B cell (primary cell): ENCODE measurements at regions not wholly inside any gene's neighbourhood (a gene's known extent, or its start where the extent isn't known, plus 50 kb on each side); places are given as distances from the start of the nearest gene placed in this dataset.
"Not testable (repeated sequence)": the region's sequence is repeated elsewhere in the genome, so short reads cannot be mapped to it uniquely, and the experiment has no call there.

Experiments
- ATAC-seq: fragments of 200-7000 bp; cut with Tn5 transposase; one replicate; pipeline ENCODE4 v1.10.0; 2021; ENCODE audit warnings: low read depth, mild to moderate bottlenecking, moderate number of reproducible peaks, moderate library complexity
- CTCF ChIA-PET: fragments of 350-600 bp; sonication (Branson Sonifier 250); formaldehyde crosslinking; loops from one replicate; lab custom pipeline; 2021; ENCODE audit warnings: antibody characterized with exemption, inconsistent platforms; lab: Charles Lee
- POLR2A ChIA-PET: fragments of 350-600 bp; sonication (Branson Sonifier 250); formaldehyde crosslinking; loops from one replicate; lab custom pipeline; 2021; ENCODE audit warnings: antibody characterized with exemption; lab: Charles Lee
- DNase-seq: peaks from one replicate; pipeline ENCODE4 v3.0.0; 2013
- H2AFZ ChIP-seq: 2 replicates; pipeline ENCODE4 v1.6.1; 2012; ENCODE audit warnings: mild to moderate bottlenecking, low read depth, low read length; ENCODE audit not compliant: insufficient read depth, poor library complexity, severe bottlenecking
- H3K27ac ChIP-seq, 2 donors: 1 replicate in 1 of 2; 2 replicates in 1 of 2; pipeline ENCODE4 v1.5.1; 2012 to 2013; ENCODE audit warnings: low read length in 2 of 2, mild to moderate bottlenecking in 2 of 2, moderate library complexity in 1 of 2
- H3K27me3 ChIP-seq, 4 experiments: fragments of 200-600 bp in 1 of 4; sonication (generic) in 1 of 4; replicated peaks in 1 of 4; 1 replicate in 2 of 4; 2 replicates in 2 of 4; pipeline versions ENCODE4 v1.6.1 to v1.7.0; 2013 to 2016; ENCODE audit warnings: low read length in 3 of 4, mild to moderate bottlenecking in 2 of 4, mixed read lengths in 1 of 4, moderate library complexity in 1 of 4; ENCODE audit not compliant: insufficient read depth in 4 of 4, control insufficient read depth in 3 of 4; ENCODE audit errors: control extremely low read depth in 1 of 4
- H3K36me3 ChIP-seq, 2 experiments: replicated peaks in 1 of 2; 1 replicate in 1 of 2; 2 replicates in 1 of 2; pipeline versions ENCODE4 v1.6.1 to v1.7.1; 2013; ENCODE audit warnings: low read length in 1 of 2; ENCODE audit not compliant: insufficient read depth in 2 of 2, control insufficient read depth in 1 of 2; ENCODE audit errors: control extremely low read depth in 1 of 2, extremely low read depth in 1 of 2
- H3K4me1 ChIP-seq, 2 donors: fragments of 200-600 bp in 1 of 2; sonication (generic) in 1 of 2; 1 replicate in 1 of 2; 2 replicates in 1 of 2; pipeline versions ENCODE4 v1.5.1 to v1.6.1; 2013 to 2017; ENCODE audit warnings: low read length in 2 of 2; ENCODE audit not compliant: control insufficient read depth in 2 of 2, insufficient read depth in 2 of 2
- H3K4me2 ChIP-seq: replicated peaks from 2 replicates; pipeline ENCODE3; 2012; ENCODE audit warnings: mild to moderate bottlenecking, low read depth, low read length; ENCODE audit not compliant: poor library complexity, severe bottlenecking
- H3K4me3 ChIP-seq, 5 experiments: fragments of 200-600 bp in 1 of 5; sonication (generic) in 1 of 5; 1 replicate in 3 of 5; 2 replicates in 2 of 5; pipeline versions ENCODE4 v1.5.1 to v1.7.0; 2011 to 2016; ENCODE audit warnings: low read length in 4 of 5, mild to moderate bottlenecking in 4 of 5, low read depth in 2 of 5, control low read depth in 1 of 5, moderate library complexity in 1 of 5; ENCODE audit not compliant: insufficient read depth in 1 of 5; ENCODE audit errors: control extremely low read depth in 1 of 5, extremely low read depth in 1 of 5
- H3K79me2 ChIP-seq: fragments of 200-600 bp; sonication (generic); one replicate; pipeline ENCODE4 v1.6.0; 2016; ENCODE audit warnings: low read length; ENCODE audit not compliant: control insufficient read depth, insufficient read depth
- H3K9ac ChIP-seq: fragments of 200-600 bp; sonication (generic); 2 replicates; pipeline ENCODE4 v1.6.1; 2017; ENCODE audit warnings: mild to moderate bottlenecking, low read length, moderate library complexity
- H3K9me3 ChIP-seq, 3 donors: one replicate each; pipeline versions ENCODE4 v1.6.1 to v1.7.1; 2013; ENCODE audit warnings: low read length in 2 of 3; ENCODE audit not compliant: control insufficient read depth in 2 of 3, insufficient read depth in 1 of 3; ENCODE audit errors: control extremely low read depth in 1 of 3
- H4K20me1 ChIP-seq: 2 replicates; pipeline ENCODE4 v1.6.0; 2012; ENCODE audit warnings: mild to moderate bottlenecking, low read length; ENCODE audit not compliant: insufficient read depth, control insufficient read depth, poor library complexity, severe bottlenecking
- H3K27ac Mint-ChIP-seq: one replicate; pipeline ENCODE4 v1.8.0; 2021; ENCODE audit warnings: mixed read lengths
- H3K27me3 Mint-ChIP-seq: one replicate; pipeline ENCODE4 v1.8.0; 2021; ENCODE audit warnings: mixed read lengths
- H3K4me1 Mint-ChIP-seq: one replicate; pipeline ENCODE4 v1.8.0; 2021; ENCODE audit warnings: mixed read lengths
- H3K4me3 Mint-ChIP-seq: one replicate; pipeline ENCODE4 v1.8.0; 2021; ENCODE audit warnings: mixed read lengths
- H3K9me3 Mint-ChIP-seq: one replicate; pipeline ENCODE4 v1.8.0; 2022; ENCODE audit warnings: mixed read lengths; ENCODE audit not compliant: insufficient read depth
- EZH2 ChIP-seq: IDR thresholded peaks from 2 replicates; pipeline ENCODE4 v1.6.1; 2012; ENCODE audit warnings: borderline replicate concordance, low read depth, mild to moderate bottlenecking, moderate library complexity, low read length; ENCODE audit not compliant: insufficient read depth, poor library complexity, severe bottlenecking
- WGBS: methylation state at CpG from one replicate; pipeline ENCODE4 v1.1.5; 2013; ENCODE audit warnings: missing lambda C conversion rate; ENCODE audit not compliant: insufficient coverage; 5-methylcytosine and 5-hydroxymethylcytosine counted together
- intact Hi-C: fragments of 100-400 bp; cut with micrococcal nuclease; formaldehyde crosslinking; loops from one replicate; pipeline ENCODE4 v1.10.0; 2022
- TF ChIP-seq, protein P1 (sequence below): fragments of 200-600 bp; IDR thresholded peaks from one replicate; pipeline ENCODE4 v1.8.0; 2022; ENCODE audit warnings: antibody characterized with exemption, mild to moderate bottlenecking

DNA sequence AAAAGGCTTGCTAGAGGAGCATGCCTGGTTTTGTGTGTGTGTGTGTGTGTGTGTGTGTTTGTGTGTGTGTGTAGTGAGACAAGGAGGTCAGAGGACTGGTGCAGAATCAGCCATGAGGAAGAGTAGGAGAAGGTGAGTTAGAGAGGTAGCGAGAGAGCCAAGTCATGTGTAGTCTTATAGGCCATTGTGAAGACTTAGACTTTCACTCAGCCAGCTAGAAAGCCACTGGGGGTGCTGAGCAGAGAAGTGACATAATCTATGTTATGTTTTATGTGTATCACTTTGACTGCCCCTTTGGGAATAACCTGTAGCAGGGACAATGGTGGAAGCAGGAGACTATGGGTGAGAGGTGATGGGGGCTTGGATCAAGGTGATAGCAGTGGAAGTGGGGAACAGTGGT, 180.5 kb upstream of the CLINT1 start:
- TF ChIP-seq, protein P1, sequence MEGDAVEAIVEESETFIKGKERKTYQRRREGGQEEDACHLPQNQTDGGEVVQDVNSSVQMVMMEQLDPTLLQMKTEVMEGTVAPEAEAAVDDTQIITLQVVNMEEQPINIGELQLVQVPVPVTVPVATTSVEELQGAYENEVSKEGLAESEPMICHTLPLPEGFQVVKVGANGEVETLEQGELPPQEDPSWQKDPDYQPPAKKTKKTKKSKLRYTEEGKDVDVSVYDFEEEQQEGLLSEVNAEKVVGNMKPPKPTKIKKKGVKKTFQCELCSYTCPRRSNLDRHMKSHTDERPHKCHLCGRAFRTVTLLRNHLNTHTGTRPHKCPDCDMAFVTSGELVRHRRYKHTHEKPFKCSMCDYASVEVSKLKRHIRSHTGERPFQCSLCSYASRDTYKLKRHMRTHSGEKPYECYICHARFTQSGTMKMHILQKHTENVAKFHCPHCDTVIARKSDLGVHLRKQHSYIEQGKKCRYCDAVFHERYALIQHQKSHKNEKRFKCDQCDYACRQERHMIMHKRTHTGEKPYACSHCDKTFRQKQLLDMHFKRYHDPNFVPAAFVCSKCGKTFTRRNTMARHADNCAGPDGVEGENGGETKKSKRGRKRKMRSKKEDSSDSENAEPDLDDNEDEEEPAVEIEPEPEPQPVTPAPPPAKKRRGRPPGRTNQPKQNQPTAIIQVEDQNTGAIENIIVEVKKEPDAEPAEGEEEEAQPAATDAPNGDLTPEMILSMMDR: no peak
- no peak for TF ChIP-seq EZH2
- intact Hi-C loops: no loop called here
- H3K27me3 Mint-ChIP-seq: peaks cover 9% of the 10 kb centered on the region
- H3K36me3 ChIP-seq: no peaks in the 10 kb centered on the region
- H3K27me3 ChIP-seq: no peaks in the 10 kb centered on the region
- peaks cover 0 to 18% (median 11%) of the 10 kb centered on the region in 3 donors for H3K9me3 ChIP-seq
- ChIA-PET POLR2A (no interaction called here), CTCF (no interaction called here)
- DNase-seq: no peak
- H4K20me1 ChIP-seq: no peaks in the 10 kb centered on the region
- H3K4me1 ChIP-seq: no peaks in the 10 kb centered on the region
- H3K9me3 Mint-ChIP-seq: peaks cover 11% of the 10 kb centered on the region
- no peak overlapping the region for H3K4me3 Mint-ChIP-seq
- no peaks in the 10 kb centered on the region for H3K4me1 Mint-ChIP-seq
- H3K9ac ChIP-seq: no peak overlapping the region
- no peak overlapping the region for H2AFZ ChIP-seq
- H3K4me3 ChIP-seq: no peak overlapping the region
- WGBS: 50% methylated on average over 1 of the region's 1 CpG
- no peaks in the 10 kb centered on the region for H3K79me2 ChIP-seq
- no peak overlapping the region for H3K4me2 ChIP-seq
- no peak overlapping the region for H3K27ac Mint-ChIP-seq
- H3K27ac ChIP-seq: no peak overlapping the region
- no peak for ATAC-seq

DNA sequence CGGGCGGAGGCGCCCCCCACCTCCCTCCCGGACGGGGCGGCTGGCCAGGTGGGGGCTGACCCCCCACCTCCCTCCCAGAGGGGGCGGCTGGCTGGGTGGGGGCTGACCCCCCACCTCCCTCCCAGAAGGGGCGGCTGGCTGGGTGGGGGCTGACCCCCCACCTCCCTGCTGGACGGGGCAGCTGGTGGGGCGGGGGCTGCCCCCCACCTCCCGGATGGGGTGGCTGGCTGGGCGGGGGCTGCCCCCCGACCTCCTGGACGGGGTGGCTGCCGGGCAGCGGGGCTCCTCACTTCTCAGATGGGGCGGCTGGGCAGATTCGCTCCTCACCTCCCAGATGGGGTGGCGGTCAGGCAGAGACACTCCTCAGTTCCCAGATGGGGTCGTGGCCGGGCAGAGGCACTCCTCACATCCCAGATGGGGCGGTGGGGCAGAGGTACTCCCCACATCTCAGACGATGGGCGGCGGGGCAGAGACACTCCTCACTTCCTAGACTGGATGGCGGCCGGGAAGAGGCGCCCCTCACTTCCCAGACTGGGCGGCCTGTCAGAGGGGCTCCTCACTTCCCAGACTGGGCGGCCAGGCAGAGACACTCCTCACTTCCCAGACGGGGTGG, 178.1 kb upstream of the CLINT1 start:
- H3K4me3 ChIP-seq, H3K79me2 ChIP-seq, H3K4me2 ChIP-seq, intact Hi-C loops, DNase-seq, H3K27ac ChIP-seq, H3K4me1 ChIP-seq, H4K20me1 ChIP-seq, ATAC-seq, POLR2A ChIA-PET, CTCF ChIA-PET, H3K4me1 Mint-ChIP-seq, H3K9ac ChIP-seq, H3K4me3 Mint-ChIP-seq, H3K36me3 ChIP-seq, H3K27ac Mint-ChIP-seq, H2AFZ ChIP-seq, H3K27me3 ChIP-seq: not testable (repeated sequence)
- Mint-ChIP-seq H3K9me3 (peaks cover 12% of the 10 kb centered on the region), H3K27me3 (peaks cover 19% of the 10 kb centered on the region)
- peaks cover 0 to 20% (median 12%) of the 10 kb centered on the region in 3 donors for H3K9me3 ChIP-seq
- WGBS: 93% methylated on average over 21 of the region's 31 CpGs

DNA sequence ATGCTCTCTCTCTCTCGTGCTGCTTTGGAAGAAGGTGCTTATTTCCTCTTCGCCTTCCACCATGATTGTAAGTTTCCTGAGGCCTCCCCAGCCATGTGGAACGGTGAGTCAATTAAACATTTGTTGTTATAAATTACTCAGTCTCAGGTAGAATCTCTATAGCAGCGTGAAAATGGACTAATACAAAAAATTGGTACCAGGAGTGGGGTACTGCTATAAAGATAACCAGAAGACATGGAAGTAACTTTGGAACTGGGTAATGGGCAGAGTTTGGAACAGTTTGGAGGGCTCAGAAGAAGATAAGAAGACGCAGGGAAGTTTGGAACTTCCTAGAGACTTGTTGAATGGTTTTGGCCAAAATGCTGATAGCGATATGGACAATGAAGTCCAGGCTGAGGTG, 175.6 kb upstream of the CLINT1 start:
- H3K4me1 ChIP-seq, POLR2A ChIA-PET, H3K4me2 ChIP-seq, H3K27me3 ChIP-seq, H3K27ac Mint-ChIP-seq, H3K9ac ChIP-seq, H3K79me2 ChIP-seq, ATAC-seq, H3K4me3 ChIP-seq, H3K36me3 ChIP-seq, DNase-seq, intact Hi-C loops, H3K4me1 Mint-ChIP-seq, H3K27ac ChIP-seq, H3K4me3 Mint-ChIP-seq, CTCF ChIA-PET, H4K20me1 ChIP-seq, H2AFZ ChIP-seq: not testable (repeated sequence)
- H3K27me3 Mint-ChIP-seq: peaks cover 21% of the 10 kb centered on the region
- H3K9me3 ChIP-seq: peaks cover 0 to 20% (median 12%) of the 10 kb centered on the region in 3 donors
- peaks cover 12% of the 10 kb centered on the region for H3K9me3 Mint-ChIP-seq
- 97% methylated on average over 3 of the region's 6 CpGs for WGBS
